IMR-90 (cell line): ENCODE measurements at regions not wholly inside any gene's neighbourhood (a gene's known extent, or its start where the extent isn't known, plus 50 kb on each side); places are given as distances from the start of the nearest gene placed in this dataset.

ENCODE experiments used
- ATAC-seq: fragments of 200-7000 bp; cut with Tn5 transposase; 2 replicates; pipeline ENCODE4 v1.9.1; 2020; ENCODE audit warnings: low read depth, mild to moderate bottlenecking, moderate library complexity
- BruUV-seq: library from RNA; stranded (reverse); fragments of 400-500 nt; replicated peaks from 2 replicates; lab custom pipeline; 2021; lab: Mats Ljungman, UMichigan
- CTCF ChIA-PET: fragments of 300-600 bp; formaldehyde crosslinking; extraction: SDS; loops from one replicate; lab custom pipeline; 2021; ENCODE audit warnings: antibody characterized with exemption; lab: Yijun Ruan, JAX
- POLR2A ChIA-PET: fragments of 300-600 bp; sonication (Branson Sonifier 250); formaldehyde crosslinking; loops from one replicate; lab custom pipeline; 2022; ENCODE audit warnings: antibody characterized with exemption; ENCODE audit not compliant: unreplicated experiment; lab: Charles Lee
- DNase-seq: peaks from one replicate; pipeline ENCODE4 v3.0.0; 2013
- H2AFZ ChIP-seq: replicated peaks from 2 replicates; pipeline ENCODE3; 2013; ENCODE audit warnings: low read length, mild to moderate bottlenecking; ENCODE audit not compliant: poor library complexity
- H2AK5ac ChIP-seq: 2 replicates; pipeline ENCODE4 v1.6.1; 2013; ENCODE audit warnings: low read depth, low read length, inconsistent platforms
- H2AK9ac ChIP-seq: replicated peaks from 2 replicates; pipeline ENCODE3; 2013; ENCODE audit warnings: mild to moderate bottlenecking, low read depth, low read length, moderate library complexity; ENCODE audit not compliant: poor library complexity
- H2BK120ac ChIP-seq: 2 replicates; pipeline ENCODE4 v1.6.1; 2013; ENCODE audit warnings: low read depth, low read length, inconsistent platforms
- H2BK15ac ChIP-seq: 3 replicates; pipeline ENCODE4 v1.6.1; 2013; ENCODE audit warnings: low read depth, low read length, inconsistent platforms
- H2BK20ac ChIP-seq: 2 replicates; pipeline ENCODE4 v1.6.1; 2013; ENCODE audit warnings: low read depth, mild to moderate bottlenecking, inconsistent platforms, low read length, moderate library complexity
- H2BK5ac ChIP-seq: 2 replicates; pipeline ENCODE4 v1.6.1; 2013; ENCODE audit warnings: mild to moderate bottlenecking, low read depth, low read length, inconsistent platforms; ENCODE audit not compliant: poor library complexity, severe bottlenecking
- H3K14ac ChIP-seq: replicated peaks from 2 replicates; pipeline ENCODE4 v1.6.1; 2013; ENCODE audit warnings: low read depth, low read length, inconsistent platforms
- H3K18ac ChIP-seq: 2 replicates; pipeline ENCODE4 v1.6.1; 2013; ENCODE audit warnings: low read depth, low read length, control low read depth
- H3K23ac ChIP-seq: 2 replicates; pipeline ENCODE4 v1.6.1; 2013; ENCODE audit warnings: low read depth, low read length, inconsistent platforms
- H3K27ac ChIP-seq: 2 replicates; pipeline ENCODE4 v1.5.1; 2013; ENCODE audit warnings: mild to moderate bottlenecking, control low read depth, low read length; ENCODE audit not compliant: insufficient read depth
- H3K27me3 ChIP-seq: 2 replicates; pipeline ENCODE4 v1.6.1; 2013; ENCODE audit warnings: low read length; ENCODE audit not compliant: control insufficient read depth, insufficient read depth
- H3K36me3 ChIP-seq: 2 replicates; pipeline ENCODE4 v1.6.1; 2013; ENCODE audit warnings: low read length, mixed read lengths; ENCODE audit not compliant: control insufficient read depth, insufficient read depth
- H3K4ac ChIP-seq: 2 replicates; pipeline ENCODE4 v1.6.1; 2013; ENCODE audit warnings: low read depth, low read length, inconsistent platforms
- H3K4me1 ChIP-seq: 2 replicates; pipeline ENCODE4 v1.6.1; 2013; ENCODE audit warnings: low read length, mixed read lengths; ENCODE audit not compliant: control insufficient read depth, insufficient read depth
- H3K4me2 ChIP-seq: 2 replicates; pipeline ENCODE4 v1.6.1; 2013; ENCODE audit warnings: low read depth, mild to moderate bottlenecking, control low read depth, low read length, moderate library complexity
- H3K4me3 ChIP-seq: 2 replicates; pipeline ENCODE4 v1.5.1; 2013; ENCODE audit warnings: low read depth, mild to moderate bottlenecking, control low read depth, low read length, moderate library complexity; ENCODE audit not compliant: insufficient read depth
- H3K56ac ChIP-seq: 2 replicates; pipeline ENCODE4 v1.6.1; 2013; ENCODE audit warnings: low read length, inconsistent platforms; ENCODE audit not compliant: insufficient read depth; ENCODE audit errors: extremely low read depth
- H3K79me1 ChIP-seq, 2 experiments: 2 replicates each; pipeline ENCODE4 v1.6.1; 2013; ENCODE audit warnings: low read length in 2 of 2, inconsistent platforms in 1 of 2, low read depth in 1 of 2
- H3K9ac ChIP-seq: 2 replicates; pipeline ENCODE4 v1.6.1; 2013; ENCODE audit warnings: low read depth, low read length, control low read depth
- H3K9me1 ChIP-seq: 2 replicates; pipeline ENCODE4 v1.6.1; 2013; ENCODE audit warnings: low read length, inconsistent platforms; ENCODE audit not compliant: insufficient read depth
- H3K9me3 ChIP-seq: 2 replicates; pipeline ENCODE4 v1.6.1; 2013; ENCODE audit warnings: low read length; ENCODE audit not compliant: control insufficient read depth, insufficient read depth
- H4K20me1 ChIP-seq: 2 replicates; pipeline ENCODE4 v1.6.1; 2013; ENCODE audit warnings: low read length, inconsistent platforms; ENCODE audit not compliant: insufficient read depth
- H4K5ac ChIP-seq: 2 replicates; pipeline ENCODE4 v1.6.1; 2013; ENCODE audit warnings: mild to moderate bottlenecking, low read depth, low read length, control low read depth
- H4K8ac ChIP-seq, 2 experiments: 2 replicates each; pipeline ENCODE4 v1.6.1; 2013; ENCODE audit warnings: low read depth in 2 of 2, low read length in 2 of 2, control low read depth in 1 of 2, inconsistent platforms in 1 of 2
- H4K91ac ChIP-seq: 2 replicates; pipeline ENCODE4 v1.6.1; 2013; ENCODE audit warnings: low read depth, low read length, inconsistent platforms; ENCODE audit not compliant: insufficient read depth
- BHLHE40 ChIP-seq: fragments of 150-350 bp; IDR thresholded peaks from 2 replicates; pipeline ENCODE4 v1.6.1; 2016; ENCODE audit warnings: mild to moderate bottlenecking, low read depth, low read length
- CEBPB ChIP-seq: IDR thresholded peaks from 2 replicates; pipeline ENCODE4 v1.6.1; 2012; ENCODE audit warnings: low read depth, low read length, improper control_type of control experiment
- CHD1 ChIP-seq: IDR thresholded peaks from 2 replicates; pipeline ENCODE4 v1.6.1; 2012; ENCODE audit warnings: low read depth, low read length, improper control_type of control experiment
- FOS ChIP-seq: fragments of 150-350 bp; IDR thresholded peaks from 2 replicates; pipeline ENCODE4 v1.6.1; 2016; ENCODE audit warnings: low read depth, low read length
- MAFK ChIP-seq: IDR thresholded peaks from 2 replicates; pipeline ENCODE4 v1.6.1; 2012; ENCODE audit warnings: low read depth, low read length, improper control_type of control experiment
- MAZ ChIP-seq: IDR thresholded peaks from 2 replicates; pipeline ENCODE4 v1.6.1; 2012; ENCODE audit warnings: low read depth, mild to moderate bottlenecking, low read length, improper control_type of control experiment, moderate library complexity, borderline replicate concordance
- MXI1 ChIP-seq: IDR thresholded peaks from 2 replicates; pipeline ENCODE4 v1.6.1; 2012; ENCODE audit warnings: low read depth, mild to moderate bottlenecking, low read length, moderate library complexity, borderline replicate concordance
- NFE2L2 ChIP-seq: fragments of 150-350 bp; IDR thresholded peaks from 2 replicates; pipeline ENCODE4 v1.6.1; 2016; ENCODE audit warnings: low read depth, mild to moderate bottlenecking, low read length
- POLR2A ChIP-seq: IDR thresholded peaks from 2 replicates; pipeline ENCODE4 v1.6.1; 2012; ENCODE audit warnings: mild to moderate bottlenecking, low read depth, low read length
- RAD21 ChIP-seq: IDR thresholded peaks from 2 replicates; pipeline ENCODE4 v1.6.1; 2012; ENCODE audit warnings: low read length, improper control_type of control experiment
- RCOR1 ChIP-seq: IDR thresholded peaks from 2 replicates; pipeline ENCODE4 v1.6.1; 2012; ENCODE audit warnings: mild to moderate bottlenecking, low read length, improper control_type of control experiment; ENCODE audit not compliant: insufficient replicate concordance
- RFX5 ChIP-seq: IDR thresholded peaks from 2 replicates; pipeline ENCODE4 v1.8.0; 2012; ENCODE audit warnings: low read depth, mild to moderate bottlenecking, low read length, moderate library complexity
- SMC3 ChIP-seq: fragments of 150-350 bp; IDR thresholded peaks from 2 replicates; pipeline ENCODE4 v1.6.1; 2016; ENCODE audit warnings: low read depth, mild to moderate bottlenecking, antibody characterized with exemption, low read length, moderate library complexity
- WGBS, 2 experiments: methylation state at CpG; one replicate each; pipeline versions ENCODE4 v1.1.5 to v1.1.7; 2013; ENCODE audit warnings: missing lambda C conversion rate in 2 of 2; ENCODE audit not compliant: insufficient read length in 1 of 2; ENCODE audit errors: extremely low coverage in 2 of 2; 5-methylcytosine and 5-hydroxymethylcytosine counted together
- dilution Hi-C: fragments of 300-500 bp; cut with HindIII; formaldehyde crosslinking; loops from one replicate; pipeline ENCODE4 v1.14.3; 2018; ENCODE audit warnings: low sequenced_read_pairs; ENCODE audit not compliant: unreplicated experiment
- in situ Hi-C: fragments of 300-500 bp; cut with MboI; formaldehyde crosslinking; loops from 3 replicates; pipeline ENCODE4 v1.14.3; 2019; ENCODE audit warnings: low sequenced_read_pairs, inconsistent platforms, mixed read lengths
- intact Hi-C: fragments of 100-400 bp; cut with micrococcal nuclease; formaldehyde crosslinking; loops from 2 replicates; pipeline ENCODE4 v1.10.0; 2022
- TF ChIP-seq, protein P1 (sequence below): fragments of 150-350 bp; IDR thresholded peaks from 2 replicates; pipeline ENCODE4 v1.6.1; 2016; ENCODE audit warnings: low read depth, mild to moderate bottlenecking, low read length, moderate library complexity, borderline replicate concordance
- TF ChIP-seq, protein P2 (sequence below): conservative IDR thresholded peaks from 2 replicates; pipeline ENCODE4 v1.5.1; 2012; ENCODE audit warnings: mild to moderate bottlenecking, low read depth, low read length, improper control_type of control experiment
- TF ChIP-seq, protein P3 (sequence below): fragments of 150-350 bp; IDR thresholded peaks from 2 replicates; pipeline ENCODE4 v1.6.1; 2017; ENCODE audit warnings: mild to moderate bottlenecking, antibody characterized with exemption, low read length, low read depth

DNA sequence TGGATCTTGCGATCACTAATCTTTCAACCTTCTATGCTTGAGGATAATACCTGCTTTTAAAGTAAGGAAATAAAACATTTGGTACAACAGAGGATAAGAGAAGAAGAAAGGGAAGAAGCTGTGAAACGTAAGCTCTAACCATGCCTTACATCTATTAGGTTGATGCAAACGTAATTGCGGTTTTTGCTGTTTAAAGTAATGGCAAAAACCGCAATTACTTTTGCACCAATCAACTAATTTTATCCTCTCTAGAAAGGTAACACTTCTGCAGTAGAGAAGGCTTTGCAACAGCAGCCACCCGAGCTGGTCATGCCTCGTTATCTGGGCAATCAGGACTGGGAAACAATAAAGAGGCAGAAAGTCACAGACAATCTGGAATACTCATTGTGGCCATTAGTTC is 224.1 kb downstream of the MED10 start:
- no peak overlapping the region for H4K8ac ChIP-seq
- no TSS peak for BruUV-seq
- H3K27ac ChIP-seq, result no peak overlapping the region
- intact Hi-C loops, result no loop called here
- H3K4me2 ChIP-seq, result no peak overlapping the region
- no peak overlapping the region for H3K4me3 ChIP-seq
- no peak overlapping the region for H3K9ac ChIP-seq
- H3K36me3 ChIP-seq, result no peaks in the 10 kb centered on the region
- H3K9me3 ChIP-seq, result peaks cover 15% of the 10 kb centered on the region
- ATAC-seq (no peak), DNase-seq (no peak)
- ChIA-PET CTCF (no interaction called here), POLR2A (no interaction called here)
- H3K23ac ChIP-seq, result no peak overlapping the region
- no peaks in the 10 kb centered on the region for H3K27me3 ChIP-seq
- H4K5ac ChIP-seq, result no peak overlapping the region
- no peak overlapping the region for H2AK9ac ChIP-seq
- H3K14ac ChIP-seq, result no peak overlapping the region
- 35% methylated on average over 2 of the region's 7 CpGs; no CpG with 5 or more reads in 1 of the 2 experiments for WGBS, 2 experiments
- no peak overlapping the region for H2BK20ac ChIP-seq
- in situ Hi-C loops, result no loop called here
- no peaks in the 10 kb centered on the region for H4K20me1 ChIP-seq
- no peaks in the 10 kb centered on the region for H3K9me1 ChIP-seq
- H3K4ac ChIP-seq, result no peak overlapping the region
- H2AK5ac ChIP-seq, result no peak overlapping the region
- dilution Hi-C loops, result no loop called here
- H4K91ac ChIP-seq, result no peak overlapping the region
- H2BK5ac ChIP-seq, result no peak overlapping the region
- no peaks in the 10 kb centered on the region for H3K79me1 ChIP-seq
- no peak overlapping the region for H3K56ac ChIP-seq
- H2BK120ac ChIP-seq, result no peak overlapping the region
- H2BK15ac ChIP-seq, result no peak overlapping the region
- H3K4me1 ChIP-seq, result no peaks in the 10 kb centered on the region
- H3K18ac ChIP-seq, result no peak overlapping the region
- no peak overlapping the region for H2AFZ ChIP-seq
- no peak for TF ChIP-seq FOS
- TF ChIP-seq, protein P1, sequence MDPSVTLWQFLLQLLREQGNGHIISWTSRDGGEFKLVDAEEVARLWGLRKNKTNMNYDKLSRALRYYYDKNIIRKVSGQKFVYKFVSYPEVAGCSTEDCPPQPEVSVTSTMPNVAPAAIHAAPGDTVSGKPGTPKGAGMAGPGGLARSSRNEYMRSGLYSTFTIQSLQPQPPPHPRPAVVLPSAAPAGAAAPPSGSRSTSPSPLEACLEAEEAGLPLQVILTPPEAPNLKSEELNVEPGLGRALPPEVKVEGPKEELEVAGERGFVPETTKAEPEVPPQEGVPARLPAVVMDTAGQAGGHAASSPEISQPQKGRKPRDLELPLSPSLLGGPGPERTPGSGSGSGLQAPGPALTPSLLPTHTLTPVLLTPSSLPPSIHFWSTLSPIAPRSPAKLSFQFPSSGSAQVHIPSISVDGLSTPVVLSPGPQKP, result no peak
- TF ChIP-seq, protein P2, sequence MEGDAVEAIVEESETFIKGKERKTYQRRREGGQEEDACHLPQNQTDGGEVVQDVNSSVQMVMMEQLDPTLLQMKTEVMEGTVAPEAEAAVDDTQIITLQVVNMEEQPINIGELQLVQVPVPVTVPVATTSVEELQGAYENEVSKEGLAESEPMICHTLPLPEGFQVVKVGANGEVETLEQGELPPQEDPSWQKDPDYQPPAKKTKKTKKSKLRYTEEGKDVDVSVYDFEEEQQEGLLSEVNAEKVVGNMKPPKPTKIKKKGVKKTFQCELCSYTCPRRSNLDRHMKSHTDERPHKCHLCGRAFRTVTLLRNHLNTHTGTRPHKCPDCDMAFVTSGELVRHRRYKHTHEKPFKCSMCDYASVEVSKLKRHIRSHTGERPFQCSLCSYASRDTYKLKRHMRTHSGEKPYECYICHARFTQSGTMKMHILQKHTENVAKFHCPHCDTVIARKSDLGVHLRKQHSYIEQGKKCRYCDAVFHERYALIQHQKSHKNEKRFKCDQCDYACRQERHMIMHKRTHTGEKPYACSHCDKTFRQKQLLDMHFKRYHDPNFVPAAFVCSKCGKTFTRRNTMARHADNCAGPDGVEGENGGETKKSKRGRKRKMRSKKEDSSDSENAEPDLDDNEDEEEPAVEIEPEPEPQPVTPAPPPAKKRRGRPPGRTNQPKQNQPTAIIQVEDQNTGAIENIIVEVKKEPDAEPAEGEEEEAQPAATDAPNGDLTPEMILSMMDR, result no peak
- no peak for TF ChIP-seq MAZ
- no peak for TF ChIP-seq POLR2A
- no peak for TF ChIP-seq SMC3
- no peak for TF ChIP-seq MAFK
- TF ChIP-seq, protein P3, sequence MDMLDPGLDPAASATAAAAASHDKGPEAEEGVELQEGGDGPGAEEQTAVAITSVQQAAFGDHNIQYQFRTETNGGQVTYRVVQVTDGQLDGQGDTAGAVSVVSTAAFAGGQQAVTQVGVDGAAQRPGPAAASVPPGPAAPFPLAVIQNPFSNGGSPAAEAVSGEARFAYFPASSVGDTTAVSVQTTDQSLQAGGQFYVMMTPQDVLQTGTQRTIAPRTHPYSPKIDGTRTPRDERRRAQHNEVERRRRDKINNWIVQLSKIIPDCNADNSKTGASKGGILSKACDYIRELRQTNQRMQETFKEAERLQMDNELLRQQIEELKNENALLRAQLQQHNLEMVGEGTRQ, result no peak
- no peak for TF ChIP-seq NFE2L2
- TF ChIP-seq RCOR1, result no peak
- no peak for TF ChIP-seq CEBPB
- TF ChIP-seq CHD1, result no peak
- TF ChIP-seq RFX5, result no peak
- TF ChIP-seq RAD21, result no peak
- no peak for TF ChIP-seq MXI1
- no peak for TF ChIP-seq BHLHE40
